Osteoblast (primary cell): ENCODE measurements at regions not wholly inside any gene's neighbourhood (a gene's known extent, or its start where the extent isn't known, plus 50 kb on each side); places are given as distances from the start of the nearest gene placed in this dataset.

Source experiments
- DNase-seq: peaks from one replicate; pipeline ENCODE4 v3.0.0; 2011; ENCODE audit warnings: low spot score, mixed read lengths; ENCODE audit not compliant: insufficient read length; ENCODE audit errors: missing footprints
- H2AFZ ChIP-seq: 2 replicates; pipeline ENCODE4 v1.6.0; 2011; ENCODE audit warnings: mild to moderate bottlenecking, low read length
- H3K27ac ChIP-seq: 2 replicates; pipeline ENCODE4 v1.5.1; 2011; ENCODE audit warnings: mild to moderate bottlenecking, low read depth, low read length, moderate library complexity
- H3K27me3 ChIP-seq: 2 replicates; pipeline ENCODE4 v1.6.0; 2012; ENCODE audit warnings: mild to moderate bottlenecking, control low read depth, inconsistent platforms, low read length, moderate library complexity; ENCODE audit not compliant: insufficient read depth
- H3K36me3 ChIP-seq: 2 replicates; pipeline ENCODE4 v1.5.1; 2011; ENCODE audit warnings: mild to moderate bottlenecking, low read length, control low read depth, moderate library complexity; ENCODE audit not compliant: insufficient read depth
- H3K4me1 ChIP-seq: 2 replicates; pipeline ENCODE4 v1.5.1; 2011; ENCODE audit warnings: mild to moderate bottlenecking, low read length, control low read depth, moderate library complexity; ENCODE audit not compliant: insufficient read depth
- H3K4me2 ChIP-seq: 2 replicates; pipeline ENCODE4 v1.6.0; 2011; ENCODE audit warnings: mild to moderate bottlenecking, low read length; ENCODE audit not compliant: insufficient read depth
- H3K4me3 ChIP-seq: fragments of 200-600 bp; sonication (generic); 3 replicates; pipeline ENCODE4 v1.5.1; 2012; ENCODE audit warnings: mild to moderate bottlenecking, low read length, inconsistent platforms; ENCODE audit not compliant: insufficient read depth
- H3K79me2 ChIP-seq: 2 replicates; pipeline ENCODE4 v1.6.0; 2012; ENCODE audit warnings: mild to moderate bottlenecking, low read length, control low read depth, inconsistent platforms; ENCODE audit not compliant: insufficient read depth
- H3K9me3 ChIP-seq: 2 replicates; pipeline ENCODE4 v1.5.1; 2011; ENCODE audit warnings: low read depth, low read length, control low read depth
- H4K20me1 ChIP-seq: 2 replicates; pipeline ENCODE4 v1.6.0; 2012; ENCODE audit warnings: mild to moderate bottlenecking, low read length, control low read depth; ENCODE audit not compliant: insufficient read depth
- TF ChIP-seq, protein P1 (sequence below): IDR thresholded peaks from 2 replicates; pipeline ENCODE4 v1.5.1; 2011; ENCODE audit warnings: mild to moderate bottlenecking, low read depth, low read length, moderate library complexity; ENCODE audit errors: extremely low read depth

DNA sequence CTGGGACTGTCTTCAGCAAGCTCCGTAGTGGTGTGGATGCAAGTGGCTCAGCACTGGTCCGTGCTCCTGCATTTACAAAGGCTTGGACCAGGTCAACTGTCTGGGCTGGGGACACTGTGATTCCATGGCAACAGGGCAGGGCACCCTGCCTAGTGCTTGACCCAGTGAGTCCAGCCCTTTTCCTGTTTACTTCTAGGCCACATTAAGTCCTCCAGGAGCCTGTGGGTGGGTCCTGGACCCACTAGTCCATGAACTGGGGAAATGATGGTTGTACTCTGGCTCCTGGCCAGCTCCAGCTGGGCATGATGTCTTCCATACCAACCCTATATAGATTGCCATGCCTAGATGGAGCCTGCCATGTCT lies 152.0 kb downstream of the RPS24 start:
- no peak overlapping the region for H3K4me3 ChIP-seq

DNA sequence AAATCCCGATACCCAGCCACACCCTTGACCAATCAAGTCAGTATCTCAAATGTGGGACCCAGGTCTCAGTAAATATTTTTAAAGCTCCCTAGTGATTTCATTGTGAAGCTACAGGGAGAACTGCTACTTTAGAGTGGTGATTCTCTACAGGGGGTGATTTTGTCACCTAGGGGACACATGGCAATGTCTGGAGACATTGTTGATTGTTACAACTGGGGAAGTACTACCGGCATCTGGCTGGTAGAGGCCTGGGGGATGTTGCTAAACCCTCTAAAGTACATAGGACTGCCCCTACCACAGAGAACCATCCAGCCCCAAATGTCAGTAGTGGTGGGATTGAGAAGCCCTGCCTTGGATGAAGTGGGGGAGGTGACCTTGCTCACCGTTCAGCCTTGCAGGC lies 152.9 kb downstream of the RPS24 start:
- Histone ChIP-seq H3K4me1 (no peaks in the 10 kb centered on the region), H3K27me3 (no peaks in the 10 kb centered on the region), H3K9me3 (no peaks in the 10 kb centered on the region), H3K4me2 (no peak overlapping the region), H3K36me3 (no peaks in the 10 kb centered on the region), H3K79me2 (no peaks in the 10 kb centered on the region), H2AFZ (no peak overlapping the region), H3K4me3 (no peak overlapping the region), H3K27ac (no peak overlapping the region), H4K20me1 (no peaks in the 10 kb centered on the region)
- TF ChIP-seq, protein P1, sequence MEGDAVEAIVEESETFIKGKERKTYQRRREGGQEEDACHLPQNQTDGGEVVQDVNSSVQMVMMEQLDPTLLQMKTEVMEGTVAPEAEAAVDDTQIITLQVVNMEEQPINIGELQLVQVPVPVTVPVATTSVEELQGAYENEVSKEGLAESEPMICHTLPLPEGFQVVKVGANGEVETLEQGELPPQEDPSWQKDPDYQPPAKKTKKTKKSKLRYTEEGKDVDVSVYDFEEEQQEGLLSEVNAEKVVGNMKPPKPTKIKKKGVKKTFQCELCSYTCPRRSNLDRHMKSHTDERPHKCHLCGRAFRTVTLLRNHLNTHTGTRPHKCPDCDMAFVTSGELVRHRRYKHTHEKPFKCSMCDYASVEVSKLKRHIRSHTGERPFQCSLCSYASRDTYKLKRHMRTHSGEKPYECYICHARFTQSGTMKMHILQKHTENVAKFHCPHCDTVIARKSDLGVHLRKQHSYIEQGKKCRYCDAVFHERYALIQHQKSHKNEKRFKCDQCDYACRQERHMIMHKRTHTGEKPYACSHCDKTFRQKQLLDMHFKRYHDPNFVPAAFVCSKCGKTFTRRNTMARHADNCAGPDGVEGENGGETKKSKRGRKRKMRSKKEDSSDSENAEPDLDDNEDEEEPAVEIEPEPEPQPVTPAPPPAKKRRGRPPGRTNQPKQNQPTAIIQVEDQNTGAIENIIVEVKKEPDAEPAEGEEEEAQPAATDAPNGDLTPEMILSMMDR = no peak
- no peak for DNase-seq

More for the DNA sequence above, 152.0 kb downstream of the RPS24 start:
- Histone ChIP-seq H4K20me1 (no peaks in the 10 kb centered on the region), H3K36me3 (no peaks in the 10 kb centered on the region), H3K27me3 (peaks cover 3% of the 10 kb centered on the region), H3K4me1 (no peaks in the 10 kb centered on the region), H3K27ac (no peak overlapping the region), H3K9me3 (no peaks in the 10 kb centered on the region), H3K4me2 (no peak overlapping the region), H2AFZ (no peak overlapping the region), H3K79me2 (no peaks in the 10 kb centered on the region)
- peak; percentile 4 for DNase-seq
- TF ChIP-seq, protein P1 = no peak

DNA sequence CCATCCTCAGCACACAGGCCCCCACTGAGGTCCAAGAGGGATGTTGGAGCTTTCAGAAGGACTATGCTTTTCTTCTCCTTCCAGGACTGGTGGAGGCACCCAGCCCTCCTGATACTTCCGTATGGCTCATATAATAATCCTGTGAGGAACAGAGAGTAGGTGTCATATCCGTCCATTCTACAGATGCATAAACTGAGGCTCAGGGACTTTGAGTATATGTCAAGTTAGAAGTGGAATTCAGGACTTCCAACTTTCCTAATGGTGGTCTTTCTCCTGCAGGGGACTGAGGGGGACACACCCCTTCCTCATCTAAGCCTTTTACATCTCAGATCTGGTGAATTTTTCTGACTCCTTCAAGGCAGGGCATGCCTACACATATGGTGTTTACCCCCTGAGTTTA lies 153.7 kb downstream of the RPS24 start:
- TF ChIP-seq, protein P1 = no peak
- Histone ChIP-seq H4K20me1 (no peaks in the 10 kb centered on the region), H3K36me3 (no peaks in the 10 kb centered on the region), H3K27ac (no peak overlapping the region), H3K27me3 (no peaks in the 10 kb centered on the region), H3K4me1 (no peaks in the 10 kb centered on the region), H3K4me2 (no peak overlapping the region), H3K9me3 (no peaks in the 10 kb centered on the region), H3K79me2 (no peaks in the 10 kb centered on the region), H2AFZ (no peak overlapping the region), H3K4me3 (no peak overlapping the region)
- DNase-seq = peak; percentile 15

DNA sequence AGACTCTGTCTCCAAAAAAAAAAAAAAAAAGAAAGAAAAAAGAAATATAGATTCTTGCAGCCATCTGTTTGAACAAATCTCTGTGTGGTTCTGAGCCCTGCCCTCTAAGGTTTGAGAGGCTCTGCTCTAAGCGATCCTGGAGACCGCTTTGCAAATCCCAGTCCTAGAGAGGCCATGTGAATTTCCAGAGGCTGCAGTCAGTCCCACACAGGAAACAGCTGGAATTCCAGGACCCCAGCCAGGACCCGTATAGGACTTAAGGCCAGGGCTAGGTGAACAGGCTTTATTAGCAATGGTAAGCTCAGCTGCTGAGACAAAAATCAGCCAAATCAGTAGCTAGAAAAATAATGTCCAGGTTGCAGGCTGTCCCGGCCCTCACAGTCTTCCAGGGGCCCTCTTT lies 154.8 kb downstream of the RPS24 start:
- Histone ChIP-seq H3K27me3 (no peaks in the 10 kb centered on the region), H3K9me3 (peaks cover 3% of the 10 kb centered on the region), H3K4me2 (no peak overlapping the region), H3K36me3 (no peaks in the 10 kb centered on the region), H3K4me1 (no peaks in the 10 kb centered on the region), H4K20me1 (no peaks in the 10 kb centered on the region), H3K79me2 (no peaks in the 10 kb centered on the region), H2AFZ (no peak overlapping the region), H3K4me3 (no peak overlapping the region), H3K27ac (no peak overlapping the region)
- TF ChIP-seq, protein P1 = no peak
- DNase-seq = peak; percentile 11
